ENCODE measurements at regions not wholly inside any gene's neighbourhood (a gene's known extent, or its start where the extent isn't known, plus 50 kb on each side); places are given as distances from the start of the nearest gene placed in this dataset.

GRCh38 chr16:85560932-85561247 lies 52.2 kb upstream of the GSE1 start:
- TF ChIP-seq CTCF (IDR thresholded peaks at IDR 0.05): no peak
- no peak for TF ChIP-seq POLR2A (IDR thresholded peaks at IDR 0.05)
- no peak for TF ChIP-seq EP300 (IDR thresholded peaks at IDR 0.05)
